Common myeloid progenitor, CD34-positive (primary cell): ENCODE measurements at regions not wholly inside any gene's neighbourhood (a gene's known extent, or its start where the extent isn't known, plus 50 kb on each side); places are given as distances from the start of the nearest gene placed in this dataset.

Experiments
- CTCF ChIA-PET: fragments of 350-600 bp; sonication (Branson Sonifier 250); formaldehyde crosslinking; loops from one replicate; lab custom pipeline; 2021; ENCODE audit warnings: antibody characterized with exemption; lab: Charles Lee
- POLR2A ChIA-PET: fragments of 350-600 bp; sonication (Branson Sonifier 250); formaldehyde crosslinking; loops from one replicate; lab custom pipeline; 2021; ENCODE audit warnings: antibody characterized with exemption; lab: Charles Lee
- DNase-seq, 3 donors: peaks; one replicate each; pipeline versions ENCODE4 v3.0.0 to v3.0.0-alpha.2; 2013
- H3K27ac ChIP-seq, 2 experiments: 1 replicate in 1 of 2; 2 replicates in 1 of 2; pipeline ENCODE4 v1.7.0; 2013; ENCODE audit warnings: inconsistent platforms in 2 of 2, low read length in 2 of 2, mild to moderate bottlenecking in 2 of 2, low read depth in 1 of 2, moderate library complexity in 1 of 2; ENCODE audit not compliant: severe bottlenecking in 2 of 2, insufficient read depth in 1 of 2, poor library complexity in 1 of 2
- H3K27me3 ChIP-seq, 5 experiments: replicated peaks in 2 of 5; 1 replicate in 3 of 5; 2 replicates in 2 of 5; pipeline versions ENCODE4 v1.6.1 to v1.7.0; 2013; ENCODE audit warnings: low read length in 4 of 5, mild to moderate bottlenecking in 2 of 5, moderate library complexity in 2 of 5, inconsistent platforms in 1 of 5; ENCODE audit not compliant: insufficient read depth in 5 of 5, control insufficient read depth in 4 of 5
- H3K36me3 ChIP-seq, 4 experiments: 1 replicate in 2 of 4; 2 replicates in 2 of 4; pipeline versions ENCODE4 v1.6.1 to v1.7.0; 2013; ENCODE audit warnings: low read length in 3 of 4, control low read depth in 1 of 4, mild to moderate bottlenecking in 1 of 4; ENCODE audit not compliant: control insufficient read depth in 4 of 4, insufficient read depth in 4 of 4
- H3K4me1 ChIP-seq, 4 experiments: 1 replicate in 3 of 4; 2 replicates in 1 of 4; pipeline versions ENCODE4 v1.6.1 to v1.7.1; 2013; ENCODE audit warnings: low read length in 3 of 4, mild to moderate bottlenecking in 3 of 4, control low read depth in 1 of 4, inconsistent platforms in 1 of 4, moderate library complexity in 1 of 4; ENCODE audit not compliant: control insufficient read depth in 4 of 4, insufficient read depth in 4 of 4; ENCODE audit errors: control extremely low read depth in 1 of 4
- H3K4me3 ChIP-seq, 7 experiments: 1 replicate in 4 of 7; 2 replicates in 3 of 7; pipeline versions ENCODE4 v1.5.1 to v1.7.0; 2013; ENCODE audit warnings: mild to moderate bottlenecking in 7 of 7, low read length in 6 of 7, moderate library complexity in 6 of 7, inconsistent platforms in 2 of 7, low read depth in 2 of 7, control low read depth in 1 of 7; ENCODE audit not compliant: insufficient read depth in 4 of 7, control insufficient read depth in 1 of 7; ENCODE audit errors: extremely low read depth in 1 of 7
- H3K9me3 ChIP-seq, 5 experiments: 1 replicate in 4 of 5; 2 replicates in 1 of 5; pipeline versions ENCODE4 v1.6.1 to v1.7.1; 2013; ENCODE audit warnings: low read length in 4 of 5, mild to moderate bottlenecking in 2 of 5, inconsistent platforms in 1 of 5, low read depth in 1 of 5, moderate library complexity in 1 of 5; ENCODE audit not compliant: control insufficient read depth in 4 of 5, insufficient read depth in 2 of 5; ENCODE audit errors: control extremely low read depth in 1 of 5
- WGBS: methylation state at CpG from one replicate; pipeline ENCODE4 v1.1.5; 2013; ENCODE audit not compliant: insufficient coverage; 5-methylcytosine and 5-hydroxymethylcytosine counted together

GRCh38 chr18:56235481-56236013 lies 402.8 kb downstream of the TXNL1 start:
- DNase-seq: peak; percentile 54 to 94 (median 90)
- peak overlapping the region; percentile 30 to 35 for H3K27ac ChIP-seq
- H3K27me3 ChIP-seq: no peaks in the 10 kb centered on the region
- ChIA-PET POLR2A (no interaction called here), CTCF (no interaction called here)
- peaks cover 10 to 20% (median 17%) of the 10 kb centered on the region in 4 experiments for H3K4me1 ChIP-seq
- H3K4me3 ChIP-seq: peak overlapping the region in 3 of 7 experiments; percentile 20 to 46 (median 41)
- 0% methylated on average over 8 of the region's 8 CpGs for WGBS
- H3K36me3 ChIP-seq: no peaks in the 10 kb centered on the region
- H3K9me3 ChIP-seq: peaks cover 0 to 5% (median 0%) of the 10 kb centered on the region in 5 experiments

- Histone ChIP-seq H3K4me1 (peaks cover 10 to 20% (median 17%) of the 10 kb centered on the region in 4 experiments), H3K9me3 (peaks cover 0 to 5% (median 2%) of the 10 kb centered on the region in 5 experiments), H3K27me3 (no peaks in the 10 kb centered on the region), H3K36me3 (no peaks in the 10 kb centered on the region), H3K27ac (peak overlapping the region in 1 of 2 experiments; percentile 1), H3K4me3 (peak overlapping the region in 2 of 7 experiments; percentile 20 to 41)
- CTCF ChIA-PET: no interaction called here
- WGBS: 30% methylated on average over 5 of the region's 6 CpGs
- DNase-seq: peak; percentile 13 to 76 (median 67)
- POLR2A ChIA-PET: no interaction called here
Measured at GRCh38 chr18:56235071-56235470, 403.3 kb downstream of the TXNL1 start.

GRCh38 chr18:56233595-56233994 lies 404.8 kb downstream of the TXNL1 start:
- peaks cover 0 to 5% (median 2%) of the 10 kb centered on the region in 5 experiments for H3K9me3 ChIP-seq
- WGBS: no CpG with 5 or more reads among the region's 2 CpGs
- no peaks in the 10 kb centered on the region for H3K36me3 ChIP-seq
- H3K4me1 ChIP-seq: peaks cover 10 to 20% (median 17%) of the 10 kb centered on the region in 4 experiments
- H3K27me3 ChIP-seq: no peaks in the 10 kb centered on the region
- H3K4me3 ChIP-seq: no peak overlapping the region
- no peak for DNase-seq
- ChIA-PET CTCF (interaction anchor here (0.6 kb wide), 1 partner anchor 59 kb away, joined by 3 read pairs; no protein-coding TSS in a partner anchor), POLR2A (no interaction called here)
- no peak overlapping the region for H3K27ac ChIP-seq

GRCh38 chr18:56226025-56226424 lies 412.4 kb downstream of the TXNL1 start:
- ChIA-PET POLR2A (no interaction called here), CTCF (no interaction called here)
- no peak for DNase-seq
- H3K27me3 ChIP-seq: no peaks in the 10 kb centered on the region
- no peaks in the 10 kb centered on the region for H3K4me1 ChIP-seq
- no peak overlapping the region for H3K4me3 ChIP-seq
- H3K9me3 ChIP-seq: peaks cover 0 to 5% (median 3%) of the 10 kb centered on the region in 5 experiments
- H3K27ac ChIP-seq: no peak overlapping the region
- no peaks in the 10 kb centered on the region for H3K36me3 ChIP-seq
- WGBS: 100% methylated on average over 1 of the region's 5 CpGs

GRCh38 chr18:56224669-56225561 lies 413.5 kb downstream of the TXNL1 start:
- no peaks in the 10 kb centered on the region for H3K4me1 ChIP-seq
- no peaks in the 10 kb centered on the region for H3K36me3 ChIP-seq
- peaks cover 0 to 3% (median 0%) of the 10 kb centered on the region in 5 experiments for H3K9me3 ChIP-seq
- no peak overlapping the region for H3K4me3 ChIP-seq
- ChIA-PET POLR2A (no interaction called here), CTCF (no interaction called here)
- no peak overlapping the region for H3K27ac ChIP-seq
- 100% methylated on average over 7 of the region's 8 CpGs for WGBS
- DNase-seq: no peak
- H3K27me3 ChIP-seq: no peaks in the 10 kb centered on the region

GRCh38 chr18:56221195-56222065 lies 417.0 kb downstream of the TXNL1 start:
- Histone ChIP-seq H3K27me3 (no peaks in the 10 kb centered on the region), H3K36me3 (no peaks in the 10 kb centered on the region), H3K4me1 (no peaks in the 10 kb centered on the region), H3K9me3 (peaks cover 0 to 4% (median 0%) of the 10 kb centered on the region in 5 experiments), H3K4me3 (no peak overlapping the region), H3K27ac (no peak overlapping the region)
- ChIA-PET POLR2A (interaction anchor here (0.6 kb wide), 1 partner anchor 840 kb away, joined by 5 read pairs; no protein-coding TSS in a partner anchor), CTCF (no interaction called here)
- WGBS: 80% methylated on average over 1 of the region's 5 CpGs
- DNase-seq: no peak
